OCI-LY7 (cell line): ENCODE measurements at regions not wholly inside any gene's neighbourhood (a gene's known extent, or its start where the extent isn't known, plus 50 kb on each side); places are given as distances from the start of the nearest gene placed in this dataset.

ENCODE experiments used
- BruUV-seq: library from RNA; stranded (reverse); fragments of 400-500 nt; replicated peaks from 2 replicates; lab custom pipeline; 2021; lab: Mats Ljungman, UMichigan
- CTCF ChIA-PET: fragments of 300-600 bp; sonication (Branson Sonifier 250); formaldehyde crosslinking; loops from one replicate; lab custom pipeline; 2022; ENCODE audit warnings: antibody characterized with exemption; ENCODE audit not compliant: unreplicated experiment; lab: Charles Lee
- POLR2A ChIA-PET: fragments of 300-600 bp; sonication (Branson Sonifier 250); formaldehyde crosslinking; loops from one replicate; lab custom pipeline; 2022; ENCODE audit warnings: antibody characterized with exemption; lab: Charles Lee
- DNase-seq: peaks from one replicate; pipeline ENCODE4 v3.0.0-alpha.2; 2015; ENCODE audit warnings: low spot score
- H2AFZ ChIP-seq: fragments of 200-600 bp; sonication (generic), shearing (Covaris generic); 2 replicates; pipeline ENCODE4 v1.6.1; 2014; ENCODE audit warnings: mild to moderate bottlenecking, antibody characterized with exemption, low read length, moderate library complexity
- H3K27ac ChIP-seq: fragments of 200-600 bp; sonication (generic); 2 replicates; pipeline ENCODE4 v1.5.1; 2014; ENCODE audit warnings: mixed run types, low read depth, mild to moderate bottlenecking, moderate library complexity, low read length, inconsistent platforms; ENCODE audit not compliant: poor library complexity, severe bottlenecking
- H3K36me3 ChIP-seq: fragments of 200-600 bp; sonication (generic); 2 replicates; pipeline ENCODE4 v1.6.1; 2014; ENCODE audit warnings: mild to moderate bottlenecking, antibody characterized with exemption, low read length, moderate library complexity, mixed read lengths; ENCODE audit not compliant: insufficient read depth
- H3K4me1 ChIP-seq: fragments of 200-600 bp; sonication (generic); 2 replicates; pipeline ENCODE4 v1.5.1; 2014; ENCODE audit warnings: mild to moderate bottlenecking, low read length; ENCODE audit not compliant: insufficient read depth, poor library complexity, severe bottlenecking
- H3K4me2 ChIP-seq: fragments of 200-600 bp; sonication (generic); 2 replicates; pipeline ENCODE4 v1.6.1; 2014; ENCODE audit warnings: mild to moderate bottlenecking, low read length
- H3K4me3 ChIP-seq: fragments of 200-600 bp; sonication (generic); 2 replicates; pipeline ENCODE4 v1.5.1; 2014; ENCODE audit warnings: mild to moderate bottlenecking, low read depth, low read length; ENCODE audit not compliant: poor library complexity, severe bottlenecking
- H3K79me2 ChIP-seq: fragments of 200-600 bp; sonication (generic); 2 replicates; pipeline ENCODE4 v1.6.1; 2016; ENCODE audit warnings: low read depth, mild to moderate bottlenecking, low read length, moderate library complexity, mixed read lengths; ENCODE audit not compliant: insufficient read depth
- H3K9me2 ChIP-seq: fragments of 200-600 bp; sonication (generic); 2 replicates; pipeline ENCODE4 v1.6.1; 2016; ENCODE audit warnings: mild to moderate bottlenecking, low read length, mixed read lengths; ENCODE audit not compliant: insufficient read depth
- H3K9me3 ChIP-seq: fragments of 200-600 bp; sonication (generic); 2 replicates; pipeline ENCODE4 v1.6.1; 2014; ENCODE audit warnings: mild to moderate bottlenecking, mixed run types, low read length, mixed read lengths
- H4K20me1 ChIP-seq: fragments of 200-600 bp; sonication (generic); 2 replicates; pipeline ENCODE4 v1.6.1; 2014; ENCODE audit warnings: mild to moderate bottlenecking, antibody characterized with exemption, low read length, moderate library complexity, mixed read lengths; ENCODE audit not compliant: insufficient read depth
- CTCF ChIP-seq: fragments of 200-600 bp; sonication (generic); conservative IDR thresholded peaks from 2 replicates; pipeline ENCODE4 v1.5.1; 2014; ENCODE audit warnings: mild to moderate bottlenecking, antibody characterized with exemption, low read length, moderate library complexity, mixed read lengths
- EZH2phosphoT487 ChIP-seq: fragments of 200-600 bp; sonication (generic); IDR thresholded peaks from 2 replicates; pipeline ENCODE4 v1.6.1; 2018; ENCODE audit warnings: low read depth, borderline replicate concordance, mild to moderate bottlenecking, mixed run types, antibody characterized with exemption, low read length, moderate library complexity, mixed read lengths
- intact Hi-C: fragments of 100-400 bp; cut with micrococcal nuclease; formaldehyde crosslinking; loops from one replicate; pipeline ENCODE4 v1.10.0; 2022; ENCODE audit not compliant: unreplicated experiment

- TF ChIP-seq CTCF: no peak
- no peak for TF ChIP-seq EZH2phosphoT487
- Histone ChIP-seq H3K27ac (no peak overlapping the region), H3K79me2 (no peaks in the 10 kb centered on the region), H3K36me3 (no peaks in the 10 kb centered on the region), H3K9me3 (no peaks in the 10 kb centered on the region), H3K4me3 (no peak overlapping the region), H3K4me2 (no peak overlapping the region), H3K4me1 (no peaks in the 10 kb centered on the region), H4K20me1 (no peaks in the 10 kb centered on the region), H3K9me2 (no peaks in the 10 kb centered on the region), H2AFZ (no peak overlapping the region)
- ChIA-PET POLR2A (interaction anchor here (1.1 kb wide), 1 partner anchor 38 kb away, joined by 3 read pairs; no protein-coding TSS in a partner anchor), CTCF (no interaction called here)
- DNase-seq: no peak
- intact Hi-C loops: no loop called here
- BruUV-seq: no TSS peak
Observed at GRCh38 chr2:20516291-20516645, 69.4 kb downstream of the RHOB start.

GRCh38 chr2:20516646-20517341 is 69.9 kb downstream of the RHOB start:
- Histone ChIP-seq H3K4me2 (no peak overlapping the region), H3K9me3 (no peaks in the 10 kb centered on the region), H3K36me3 (no peaks in the 10 kb centered on the region), H3K79me2 (no peaks in the 10 kb centered on the region), H4K20me1 (no peaks in the 10 kb centered on the region), H3K4me3 (no peak overlapping the region), H2AFZ (no peak overlapping the region), H3K9me2 (no peaks in the 10 kb centered on the region), H3K27ac (no peak overlapping the region), H3K4me1 (no peaks in the 10 kb centered on the region)
- ChIA-PET CTCF (no interaction called here), POLR2A (no interaction called here)
- intact Hi-C loops: no loop called here
- no TSS peak for BruUV-seq
- DNase-seq: no peak
- TF ChIP-seq EZH2phosphoT487: no peak
- no peak for TF ChIP-seq CTCF

GRCh38 chr2:20519309-20519708 is 72.4 kb downstream of the RHOB start:
- Histone ChIP-seq H2AFZ (no peak overlapping the region), H3K36me3 (no peaks in the 10 kb centered on the region), H3K4me3 (no peak overlapping the region), H3K9me3 (no peaks in the 10 kb centered on the region), H4K20me1 (no peaks in the 10 kb centered on the region), H3K4me2 (no peak overlapping the region), H3K9me2 (no peaks in the 10 kb centered on the region), H3K79me2 (no peaks in the 10 kb centered on the region), H3K27ac (no peak overlapping the region), H3K4me1 (peaks cover 2% of the 10 kb centered on the region)
- BruUV-seq: no TSS peak
- intact Hi-C loops: no loop called here
- no peak for DNase-seq
- TF ChIP-seq EZH2phosphoT487 (no peak), CTCF (no peak)
- ChIA-PET POLR2A (no interaction called here), CTCF (no interaction called here)
